GM21619 (cell line): ENCODE measurements at regions not wholly inside any gene's neighbourhood (a gene's known extent, or its start where the extent isn't known, plus 50 kb on each side); places are given as distances from the start of the nearest gene placed in this dataset.
"Not testable (repeated sequence)": the region's sequence is repeated elsewhere in the genome, so short reads cannot be mapped to it uniquely, and the experiment has no call there.

ENCODE experiments used
- ATAC-seq: cut with Tn5 transposase; IDR thresholded peaks from one replicate; pipeline ENCODE4 v1.9.1; 2021; ENCODE audit not compliant: unreplicated experiment

GRCh38 chr4:166153548-166153947 lies 280.5 kb downstream of the TLL1 start:
- ATAC-seq, result no peak

GRCh38 chr4:166162327-166162726 lies 289.3 kb downstream of the TLL1 start:
- ATAC-seq, result no peak

GRCh38 chr4:166165829-166166420 lies 292.9 kb downstream of the TLL1 start:
- peak; percentile 99 for ATAC-seq

- ATAC-seq, result no peak
Observed at GRCh38 chr4:166169111-166169510, 296.1 kb downstream of the TLL1 start.

GRCh38 chr4:166172619-166173018 lies 299.6 kb downstream of the TLL1 start:
- no peak for ATAC-seq

- no peak for ATAC-seq
Observed at GRCh38 chr4:166174717-166175490, 301.9 kb downstream of the TLL1 start.

GRCh38 chr4:166182145-166182544 lies 309.1 kb downstream of the TLL1 start:
- ATAC-seq, result no peak

- no peak for ATAC-seq
Observed at GRCh38 chr4:166195101-166195500, 322.1 kb downstream of the TLL1 start.

GRCh38 chr4:166197166-166197565 lies 324.1 kb downstream of the TLL1 start:
- no peak for ATAC-seq

GRCh38 chr4:166198041-166198440 lies 325.0 kb downstream of the TLL1 start:
- no peak for ATAC-seq

GRCh38 chr4:166198516-166199310 lies 325.7 kb downstream of the TLL1 start:
- ATAC-seq, result no peak

GRCh38 chr4:166202991-166203390 lies 330.0 kb downstream of the TLL1 start:
- no peak for ATAC-seq

GRCh38 chr4:166212326-166212725 lies 339.3 kb downstream of the TLL1 start:
- ATAC-seq, result not testable (repeated sequence)

- no peak for ATAC-seq
Observed at GRCh38 chr4:166222271-166222670, 349.2 kb downstream of the TLL1 start.

GRCh38 chr4:166228112-166228511 lies 355.1 kb downstream of the TLL1 start:
- no peak for ATAC-seq

GRCh38 chr4:166229799-166230198 lies 356.8 kb downstream of the TLL1 start:
- ATAC-seq, result no peak

- ATAC-seq, result no peak
Observed at GRCh38 chr4:166230841-166231240, 357.8 kb downstream of the TLL1 start.

- no peak for ATAC-seq
Observed at GRCh38 chr4:166239354-166239753, 366.3 kb downstream of the TLL1 start.

- no peak for ATAC-seq
Observed at GRCh38 chr4:166252487-166253402, 379.7 kb downstream of the TLL1 start.

GRCh38 chr4:166257276-166257675 lies 384.2 kb downstream of the TLL1 start:
- ATAC-seq, result no peak

GRCh38 chr4:166257891-166258290 lies 384.9 kb downstream of the TLL1 start:
- ATAC-seq, result no peak
